HG03108 (cell line): ENCODE measurements at regions not wholly inside any gene's neighbourhood (a gene's known extent, or its start where the extent isn't known, plus 50 kb on each side); places are given as distances from the start of the nearest gene placed in this dataset.

Experiments
- ATAC-seq: cut with Tn5 transposase; IDR thresholded peaks from one replicate; pipeline ENCODE4 v1.9.1; 2021; ENCODE audit warnings: moderate library complexity; ENCODE audit not compliant: unreplicated experiment

DNA sequence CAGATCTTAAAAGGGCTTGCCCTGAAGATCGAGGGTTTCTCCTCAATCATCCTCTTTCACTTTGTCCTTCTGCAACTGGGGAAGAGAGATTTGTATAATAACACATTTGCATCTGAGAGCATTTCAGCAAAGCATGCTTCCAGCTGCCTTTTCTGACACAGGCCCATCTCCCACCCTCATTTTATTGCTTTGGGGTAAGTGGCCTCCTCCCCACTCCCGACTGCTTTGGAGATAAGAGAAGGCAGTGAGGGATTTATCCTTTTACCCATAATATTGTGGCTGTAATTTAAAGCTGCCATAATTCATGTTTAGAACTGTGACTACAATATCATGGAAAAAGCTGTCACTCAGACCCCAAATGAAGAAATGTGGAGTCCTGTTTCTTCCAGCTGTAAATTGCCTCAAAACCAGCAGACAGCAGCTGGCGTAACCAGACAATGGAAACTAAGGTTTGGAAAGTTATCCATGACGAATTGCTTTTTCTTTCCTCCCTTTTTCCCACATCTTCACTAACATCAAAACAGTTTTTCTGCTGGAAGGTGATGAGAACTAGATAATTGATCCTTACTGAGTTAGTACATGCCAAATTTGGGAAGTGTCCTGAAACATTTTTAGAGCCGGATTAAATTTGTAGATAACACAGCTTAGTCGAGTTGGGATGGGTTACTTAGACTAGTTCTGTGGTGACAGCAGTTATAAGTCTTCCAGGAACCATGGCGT lies 104.2 kb upstream of the PFN2 start:
- no peak for ATAC-seq

DNA sequence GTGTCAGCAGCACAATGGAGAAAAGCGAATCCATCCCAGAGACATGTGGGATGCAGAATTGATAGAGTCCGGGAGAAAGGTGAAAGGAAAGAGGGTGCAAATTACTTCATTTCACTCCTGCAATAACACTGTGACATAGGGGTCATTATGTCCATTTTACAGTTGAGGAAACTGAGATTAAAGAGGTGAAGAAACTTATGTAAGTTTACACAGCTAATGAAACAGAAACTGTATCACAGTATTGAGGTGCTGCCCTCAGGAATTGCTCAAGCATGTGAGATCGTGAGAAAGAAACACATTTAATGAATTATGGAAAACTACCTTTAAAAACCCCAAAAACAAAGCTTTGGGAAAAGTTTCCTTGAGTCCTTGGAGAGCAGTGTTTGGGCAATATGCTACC lies 103.6 kb upstream of the PFN2 start:
- no peak for ATAC-seq

DNA sequence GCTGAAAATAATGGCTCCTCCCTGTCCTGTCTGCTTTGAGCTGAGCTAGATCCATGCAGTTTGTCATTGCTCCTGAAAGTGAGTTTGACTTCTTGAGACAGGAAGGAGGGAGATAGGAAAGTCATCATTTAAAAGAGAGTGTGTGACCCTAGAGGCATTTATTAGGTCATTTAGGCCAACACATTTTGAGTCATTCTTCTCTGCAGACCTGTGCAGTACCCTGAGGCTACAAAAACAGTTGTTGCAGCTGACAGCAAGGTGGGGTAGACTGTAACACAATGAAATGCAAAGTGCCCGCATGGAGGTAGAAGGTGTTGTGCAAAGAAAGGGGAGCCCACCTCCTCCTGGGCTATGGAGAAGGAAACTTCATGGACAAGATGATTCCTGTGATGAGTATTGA lies 102.8 kb upstream of the PFN2 start:
- ATAC-seq, result no peak

- ATAC-seq, result no peak
Observed at GRCh38 chr3:150073031-150073430, 102.3 kb upstream of the PFN2 start.

- ATAC-seq, result no peak
Observed at GRCh38 chr3:150072576-150072975, 101.9 kb upstream of the PFN2 start.

DNA sequence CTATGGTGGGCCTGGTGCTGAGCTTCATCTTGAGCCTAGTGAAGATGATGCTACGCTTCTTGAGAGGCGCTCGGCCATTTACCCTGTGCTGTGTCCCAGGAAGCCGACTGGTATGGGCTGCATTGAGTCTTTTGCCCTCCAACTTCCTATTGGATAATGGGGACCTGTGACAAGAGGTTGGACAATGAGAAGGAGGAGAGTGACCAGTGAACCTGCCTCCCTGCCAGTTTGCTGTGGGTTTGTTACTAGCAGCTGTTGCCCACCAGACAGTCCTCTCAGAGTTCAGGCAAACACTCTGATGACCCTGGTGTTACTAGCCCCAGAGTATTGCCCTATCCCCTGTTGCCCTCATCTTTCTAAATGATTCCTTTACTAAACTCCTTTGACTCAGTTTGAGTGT lies 99.6 kb upstream of the PFN2 start:
- ATAC-seq, result no peak

DNA sequence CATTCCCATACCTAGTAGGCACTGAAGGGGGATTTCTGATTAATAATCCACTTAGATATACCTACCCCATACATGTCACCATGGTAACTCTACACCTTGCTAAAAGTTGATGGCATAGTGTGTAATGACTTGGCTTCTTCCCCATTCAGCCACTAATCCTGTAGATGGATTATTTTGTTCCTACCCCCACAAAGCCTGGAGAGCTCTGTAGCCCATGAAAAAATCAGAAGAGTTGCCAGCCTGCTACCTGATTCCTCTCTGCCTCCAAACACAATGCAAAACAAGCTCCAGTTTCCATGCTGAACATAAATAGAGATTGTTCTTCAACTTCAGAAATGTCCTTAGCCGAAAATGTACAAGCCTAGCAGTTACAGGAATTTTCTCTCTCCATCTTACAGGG lies 98.9 kb upstream of the PFN2 start:
- no peak for ATAC-seq

GRCh38 chr3:150069154-150069527 lies 98.4 kb upstream of the PFN2 start:
- ATAC-seq, result no peak

- ATAC-seq, result no peak
Observed at GRCh38 chr3:150068440-150069153, 97.9 kb upstream of the PFN2 start.

DNA sequence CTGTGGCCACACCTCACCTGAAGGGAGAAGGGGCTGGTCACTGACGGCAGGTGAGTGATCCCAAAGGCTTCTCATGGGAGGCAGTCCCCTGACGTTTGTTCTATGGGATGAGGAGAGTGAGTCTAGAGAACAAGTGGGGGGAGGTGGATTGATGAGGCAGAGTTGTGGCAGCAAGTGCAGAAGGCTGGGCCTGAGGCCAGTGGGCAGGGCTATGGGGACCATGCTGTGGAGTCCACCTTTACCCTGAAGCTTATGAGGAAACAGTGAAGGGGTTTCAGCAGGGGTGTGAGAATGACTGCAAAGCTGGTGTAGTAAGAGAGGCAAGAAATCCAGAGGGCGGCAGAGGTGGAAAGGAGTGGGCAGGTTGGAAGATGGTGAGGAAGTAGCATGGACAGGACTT lies 96.9 kb upstream of the PFN2 start:
- no peak for ATAC-seq

DNA sequence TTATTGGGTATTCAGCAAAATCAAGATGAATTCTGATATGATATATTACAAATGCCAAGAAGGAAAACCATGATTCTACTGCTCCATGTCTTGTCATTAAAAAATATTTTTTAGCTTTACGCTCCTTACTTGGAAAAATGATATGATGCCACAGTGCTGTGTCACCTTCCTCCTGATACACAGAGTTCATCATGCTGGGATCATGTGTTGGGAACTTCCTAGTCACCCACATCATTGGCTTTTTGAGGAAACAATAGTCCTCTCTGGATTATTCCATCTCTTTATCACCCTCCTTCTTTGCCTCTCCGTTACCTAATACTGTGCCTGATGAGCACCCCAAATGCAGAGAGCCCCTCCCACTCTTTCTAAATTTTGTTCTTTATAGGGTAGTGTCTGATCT lies 94.3 kb upstream of the PFN2 start:
- ATAC-seq, result no peak

DNA sequence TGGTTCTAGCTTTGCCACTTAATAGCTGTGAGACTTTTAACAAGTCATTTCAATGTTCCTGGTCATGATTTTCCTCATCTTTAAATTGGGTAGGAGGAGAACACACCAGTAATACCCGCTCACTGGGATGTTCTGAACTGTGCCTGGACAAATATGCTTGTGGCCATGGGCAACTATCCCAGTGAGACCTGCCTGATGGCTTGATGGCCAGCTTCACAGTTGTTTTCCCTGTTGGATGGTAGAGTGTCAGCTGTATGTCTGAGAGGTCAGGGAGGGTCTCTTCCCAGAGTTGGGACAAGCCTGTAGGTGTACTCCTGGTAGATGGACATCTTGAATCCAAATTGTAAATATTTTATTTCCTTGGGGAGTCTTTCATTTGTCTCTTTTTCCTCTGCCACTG lies 92.5 kb upstream of the PFN2 start:
- ATAC-seq, result no peak

DNA sequence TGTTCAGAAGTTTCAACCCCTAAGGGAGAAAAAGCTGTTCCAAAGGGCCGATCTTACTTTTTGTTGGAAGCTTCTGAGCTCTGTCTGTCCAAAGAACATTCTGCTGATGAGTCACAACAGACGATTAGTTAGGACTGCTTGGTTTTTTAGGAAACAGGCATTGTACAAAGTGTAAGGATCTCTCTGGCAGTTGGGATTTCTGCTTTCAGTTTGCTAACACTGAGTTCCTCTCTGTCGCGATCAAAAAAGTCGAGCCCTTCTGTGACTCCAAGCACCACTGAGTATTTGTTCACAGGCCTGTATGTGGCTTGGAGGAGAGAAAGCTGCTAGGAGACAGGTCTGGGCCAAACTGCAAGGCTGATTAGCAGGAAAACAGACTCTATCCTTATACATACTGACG lies 91.8 kb upstream of the PFN2 start:
- ATAC-seq, result no peak

GRCh38 chr3:150061288-150062024 lies 90.8 kb upstream of the PFN2 start:
- no peak for ATAC-seq

GRCh38 chr3:150059729-150060128 lies 89.0 kb upstream of the PFN2 start:
- ATAC-seq, result no peak

- no peak for ATAC-seq
Observed at GRCh38 chr3:150059241-150059640, 88.5 kb upstream of the PFN2 start.

DNA sequence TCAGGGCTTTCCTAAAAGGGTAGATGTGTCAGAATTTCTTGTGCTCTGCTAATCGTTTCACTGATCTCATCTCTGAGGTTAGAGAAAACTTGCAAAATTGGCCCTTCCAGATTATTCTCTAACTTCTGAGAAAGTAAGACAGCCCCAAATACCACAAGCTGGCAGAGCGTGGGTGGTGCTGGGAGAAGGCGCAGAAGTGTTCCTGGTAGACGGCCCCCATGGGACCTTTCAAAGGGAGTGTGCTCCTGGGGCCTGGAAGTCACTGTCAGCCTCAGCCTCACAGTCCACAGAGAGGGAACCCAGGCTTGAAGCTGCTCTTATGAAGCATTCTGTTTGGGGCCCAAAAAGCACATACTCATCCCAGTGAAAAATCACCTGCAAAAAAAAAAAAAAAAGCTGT lies 86.5 kb upstream of the PFN2 start:
- ATAC-seq, result no peak

DNA sequence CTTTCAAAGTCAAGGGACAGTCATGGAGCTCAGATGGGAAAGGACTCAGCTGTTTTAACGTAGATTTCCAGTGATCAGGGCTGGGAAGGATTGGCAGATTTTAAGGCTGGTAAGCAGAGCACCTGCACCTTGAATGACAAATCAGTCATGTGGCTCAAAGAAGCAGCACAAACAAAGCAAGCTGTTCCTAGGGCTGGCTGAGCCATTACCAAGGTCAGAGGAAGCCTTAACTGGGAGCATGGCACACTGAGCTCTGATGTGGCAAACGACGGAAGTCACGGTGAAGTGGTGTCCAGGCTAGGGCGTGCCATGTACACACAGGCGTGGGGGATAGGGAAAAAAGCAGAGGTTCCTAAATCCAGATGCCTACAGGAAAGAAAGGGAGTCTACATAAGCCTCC lies 84.6 kb upstream of the PFN2 start:
- ATAC-seq, result no peak

GRCh38 chr3:150054635-150055034 lies 83.9 kb upstream of the PFN2 start:
- no peak for ATAC-seq

- no peak for ATAC-seq
Observed at GRCh38 chr3:150050510-150050909, 79.8 kb upstream of the PFN2 start.

DNA sequence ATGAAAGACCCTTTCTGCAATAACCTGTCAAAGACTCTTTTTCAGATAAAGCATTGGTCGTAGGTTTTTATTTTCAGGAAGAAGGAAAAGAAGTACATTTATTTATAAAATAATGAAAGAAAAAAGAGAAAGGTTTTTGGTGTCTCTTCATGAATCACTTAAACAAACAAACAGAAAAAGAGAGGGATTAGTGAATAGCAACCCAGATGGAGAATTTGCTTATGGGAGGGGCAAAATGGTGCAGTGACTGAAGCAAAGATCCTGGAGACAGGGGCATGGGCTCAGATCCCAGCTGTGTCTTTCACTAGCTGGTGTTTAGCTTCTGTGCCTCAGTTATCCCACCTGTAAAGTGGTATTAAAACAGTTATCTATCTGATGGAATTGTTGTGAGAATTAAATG lies 78.6 kb upstream of the PFN2 start:
- no peak for ATAC-seq

- no peak for ATAC-seq
Observed at GRCh38 chr3:150041877-150042276, 71.2 kb upstream of the PFN2 start.
